Thyroid gland (tissue), 4 donors: ENCODE measurements at regions not wholly inside any gene's neighbourhood (a gene's known extent, or its start where the extent isn't known, plus 50 kb on each side); places are given as distances from the start of the nearest gene placed in this dataset.

Source experiments
- POLR2A ChIP-seq, 2 donors: fragments of 450-650 bp; IDR thresholded peaks; one replicate each; pipeline ENCODE4 v1.6.1; 2017; ENCODE audit warnings: antibody characterized with exemption in 2 of 2, mild to moderate bottlenecking in 2 of 2, moderate library complexity in 1 of 2
- TF ChIP-seq, protein P1 (sequence below), 6 experiments: fragments of 200-600 bp in 3 of 6; fragments of 450-650 bp in 3 of 6; sonication (generic) in 3 of 6; IDR thresholded peaks; one replicate each; pipeline ENCODE4 v1.5.1; 2016 to 2019; ENCODE audit warnings: antibody characterized with exemption in 6 of 6, mild to moderate bottlenecking in 2 of 6, inconsistent platforms in 1 of 6, moderate library complexity in 1 of 6

DNA sequence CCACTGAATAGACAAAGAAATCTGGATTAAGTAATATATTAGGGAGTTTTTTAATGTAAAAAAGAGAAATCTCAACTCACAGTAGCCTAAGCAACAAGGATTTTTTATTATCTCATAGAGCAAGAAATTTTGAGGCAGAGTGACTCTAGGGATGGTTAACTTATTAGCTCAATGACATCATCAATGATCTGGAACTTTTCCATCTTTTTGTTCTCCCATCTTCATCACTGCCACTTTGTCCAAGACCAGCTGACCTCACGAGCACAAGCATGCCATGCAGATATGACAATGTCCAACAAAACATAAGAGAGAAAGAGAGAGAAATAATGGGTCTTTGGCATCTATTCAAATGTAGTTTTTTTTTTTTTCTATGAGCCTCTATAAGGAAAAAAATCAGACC lies 211.8 kb upstream of the RND3 start:
- TF ChIP-seq, protein P1, sequence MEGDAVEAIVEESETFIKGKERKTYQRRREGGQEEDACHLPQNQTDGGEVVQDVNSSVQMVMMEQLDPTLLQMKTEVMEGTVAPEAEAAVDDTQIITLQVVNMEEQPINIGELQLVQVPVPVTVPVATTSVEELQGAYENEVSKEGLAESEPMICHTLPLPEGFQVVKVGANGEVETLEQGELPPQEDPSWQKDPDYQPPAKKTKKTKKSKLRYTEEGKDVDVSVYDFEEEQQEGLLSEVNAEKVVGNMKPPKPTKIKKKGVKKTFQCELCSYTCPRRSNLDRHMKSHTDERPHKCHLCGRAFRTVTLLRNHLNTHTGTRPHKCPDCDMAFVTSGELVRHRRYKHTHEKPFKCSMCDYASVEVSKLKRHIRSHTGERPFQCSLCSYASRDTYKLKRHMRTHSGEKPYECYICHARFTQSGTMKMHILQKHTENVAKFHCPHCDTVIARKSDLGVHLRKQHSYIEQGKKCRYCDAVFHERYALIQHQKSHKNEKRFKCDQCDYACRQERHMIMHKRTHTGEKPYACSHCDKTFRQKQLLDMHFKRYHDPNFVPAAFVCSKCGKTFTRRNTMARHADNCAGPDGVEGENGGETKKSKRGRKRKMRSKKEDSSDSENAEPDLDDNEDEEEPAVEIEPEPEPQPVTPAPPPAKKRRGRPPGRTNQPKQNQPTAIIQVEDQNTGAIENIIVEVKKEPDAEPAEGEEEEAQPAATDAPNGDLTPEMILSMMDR (IDR thresholded peaks at IDR 0.05): no peak
- no peak for TF ChIP-seq POLR2A (IDR thresholded peaks at IDR 0.05)
